SH-SY5Y (cell line): ENCODE measurements at regions not wholly inside any gene's neighbourhood (a gene's known extent, or its start where the extent isn't known, plus 50 kb on each side); places are given as distances from the start of the nearest gene placed in this dataset.

Experiments
- GATA2 ChIP-seq: IDR thresholded peaks from 2 replicates; pipeline ENCODE4 v1.6.1; 2011; ENCODE audit warnings: mild to moderate bottlenecking, low read depth, low read length
- GATA3 ChIP-seq: IDR thresholded peaks from 2 replicates; pipeline ENCODE4 v1.6.1; 2011; ENCODE audit warnings: low read depth, mild to moderate bottlenecking, low read length, moderate library complexity

DNA sequence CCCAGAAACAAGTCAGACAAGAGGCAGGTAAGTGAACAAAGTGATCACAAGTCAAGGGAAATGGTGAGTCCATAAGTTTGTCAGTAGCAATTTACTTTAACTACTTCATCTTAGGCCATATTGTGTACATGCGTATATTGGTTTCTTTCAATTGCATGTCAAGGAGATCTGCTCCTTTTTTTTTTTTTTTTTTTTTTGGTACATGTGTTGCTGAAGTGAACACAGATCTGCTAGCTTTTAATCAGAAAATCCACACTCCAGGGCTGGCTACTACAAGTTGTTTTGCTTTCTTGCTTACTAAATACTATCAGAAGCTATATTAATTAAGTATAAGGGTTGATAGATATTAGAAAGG, 985.1 kb downstream of the TSN start:
- TF ChIP-seq GATA2 (no peak), GATA3 (no peak)
